Mucosa of descending colon (tissue), 3 donors: ENCODE measurements at regions not wholly inside any gene's neighbourhood (a gene's known extent, or its start where the extent isn't known, plus 50 kb on each side); places are given as distances from the start of the nearest gene placed in this dataset.
"Not testable (repeated sequence)": the region's sequence is repeated elsewhere in the genome, so short reads cannot be mapped to it uniquely, and the experiment has no call there.

Experiments used
- ATAC-seq: fragments of 200-7000 bp; cut with Tn5 transposase; one replicate; pipeline ENCODE4 v1.9.1; 2020; ENCODE audit warnings: mild to moderate bottlenecking, moderate library complexity
- DNase-seq, 3 donors: peaks; one replicate each; pipeline ENCODE4 v3.0.0-alpha.2; 2020
- H3K36me3 ChIP-seq: fragments of 200-600 bp; one replicate; pipeline ENCODE4 v1.8.0; 2021; ENCODE audit warnings: low read depth, mild to moderate bottlenecking
- H3K4me1 ChIP-seq: fragments of 200-600 bp; one replicate; pipeline ENCODE4 v1.8.0; 2021; ENCODE audit warnings: low read depth, mild to moderate bottlenecking
- H3K4me3 ChIP-seq: fragments of 200-600 bp; one replicate; pipeline ENCODE4 v1.8.0; 2021; ENCODE audit warnings: mild to moderate bottlenecking
- H3K9me3 ChIP-seq: fragments of 200-600 bp; one replicate; pipeline ENCODE4 v1.8.0; 2021; ENCODE audit warnings: mild to moderate bottlenecking
- CTCF ChIP-seq: fragments of 200-600 bp; IDR thresholded peaks from one replicate; pipeline ENCODE4 v1.8.0; 2022; ENCODE audit warnings: antibody characterized with exemption, mild to moderate bottlenecking
- intact Hi-C, 2 donors: fragments of 100-400 bp; cut with DNase I in 1 of 2; cut with micrococcal nuclease in 1 of 2; formaldehyde crosslinking; loops; one replicate each; pipeline versions ENCODE4 v1.11.0 to v1.11.1; 2022; cut with DNase I, micrococcal nuclease
- donor health status: DM: no; HTN: no; CAD: no; lungs with moderate emphysema.
- donor health status: DM: no; HTN: no; CAD: no.
- donor health status: DM: no; HTN: yes; CAD: no.

GRCh38 chr2:13353083-13353482, 636.3 kb downstream of the TRIB2 start:
- no peaks in the 10 kb centered on the region for H3K36me3 ChIP-seq
- no peak for TF ChIP-seq CTCF
- ATAC-seq: no peak
- intact Hi-C loops: no loop called here
- H3K4me3 ChIP-seq: no peak overlapping the region
- no peak for DNase-seq
- no peaks in the 10 kb centered on the region for H3K4me1 ChIP-seq
- peaks cover 32% of the 10 kb centered on the region for H3K9me3 ChIP-seq

DNA sequence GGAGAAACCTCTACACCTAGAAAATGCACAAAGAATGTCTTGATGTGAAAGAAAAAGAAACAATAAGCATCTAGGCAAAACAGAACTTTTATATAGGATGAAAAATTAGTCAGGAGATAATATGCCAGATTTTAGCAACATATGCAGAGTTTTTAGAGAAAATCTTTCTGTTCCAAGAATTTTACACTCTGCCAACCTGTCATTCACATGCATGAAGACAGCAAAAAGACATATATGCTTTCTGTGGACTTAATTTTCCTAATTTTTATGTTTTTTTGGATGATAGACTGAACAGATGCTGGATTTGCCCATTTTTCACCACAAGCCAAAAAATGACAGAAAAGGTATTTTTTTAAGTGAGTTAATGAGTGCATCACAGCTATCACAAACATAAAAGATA, 637.3 kb downstream of the TRIB2 start:
- Histone ChIP-seq H3K9me3 (peaks cover 32% of the 10 kb centered on the region), H3K36me3 (no peaks in the 10 kb centered on the region), H3K4me3 (no peak overlapping the region), H3K4me1 (no peaks in the 10 kb centered on the region)
- DNase-seq: no peak
- no peak for ATAC-seq
- intact Hi-C loops: no loop called here
- TF ChIP-seq CTCF: no peak

- H3K36me3 ChIP-seq, H3K9me3 ChIP-seq, intact Hi-C loops, H3K4me1 ChIP-seq, H3K4me3 ChIP-seq, DNase-seq, ATAC-seq: not testable (repeated sequence)
Measured at GRCh38 chr2:13381928-13382327, 665.2 kb downstream of the TRIB2 start.

DNA sequence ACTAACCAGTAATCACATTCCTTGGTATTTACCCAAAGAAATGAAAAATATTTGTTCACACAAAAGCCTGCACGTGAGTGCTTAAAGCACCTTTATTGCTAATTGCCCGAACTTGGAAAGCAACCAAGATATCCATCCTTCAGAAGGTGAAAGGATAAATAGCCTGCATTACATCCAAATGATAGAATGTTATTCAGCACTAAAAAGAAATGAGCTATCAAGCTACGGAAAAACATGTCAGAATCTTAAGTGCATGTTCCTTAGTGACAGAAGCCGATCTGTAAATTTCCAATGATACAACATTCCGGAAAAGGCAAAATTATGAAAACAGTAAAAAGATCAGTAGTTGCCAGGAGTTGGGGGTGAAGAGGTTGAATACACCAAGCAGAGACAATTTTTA, 672.4 kb downstream of the TRIB2 start:
- intact Hi-C loops, H3K4me1 ChIP-seq, ATAC-seq, DNase-seq, H3K36me3 ChIP-seq, H3K4me3 ChIP-seq: not testable (repeated sequence)
- H3K9me3 ChIP-seq: peaks cover 22% of the 10 kb centered on the region

DNA sequence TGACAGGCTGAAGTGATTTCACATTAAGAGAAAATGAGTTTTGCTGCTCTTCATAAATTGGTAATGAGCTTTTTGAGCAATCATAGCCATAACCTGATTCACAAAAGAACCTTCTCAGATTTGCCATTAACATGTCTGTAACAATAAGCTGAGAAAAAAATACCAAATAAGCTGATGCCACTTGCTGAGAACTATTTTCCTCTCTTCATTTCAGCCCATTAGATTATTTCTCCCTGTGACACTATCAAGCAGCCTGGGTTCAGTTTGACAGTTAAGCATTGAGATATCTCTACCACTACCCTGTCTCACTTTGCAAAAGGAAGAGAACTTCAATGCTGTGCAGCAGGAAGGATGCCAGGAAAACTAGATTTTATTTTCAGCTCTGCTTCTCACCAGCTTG, 673.9 kb downstream of the TRIB2 start:
- no peak overlapping the region for H3K4me3 ChIP-seq
- H3K36me3 ChIP-seq: no peaks in the 10 kb centered on the region
- ATAC-seq: no peak
- DNase-seq: no peak
- H3K4me1 ChIP-seq: no peaks in the 10 kb centered on the region
- no peak for TF ChIP-seq CTCF
- peaks cover 22% of the 10 kb centered on the region for H3K9me3 ChIP-seq
- intact Hi-C loops: no loop called here

GRCh38 chr2:13401312-13401711, 684.6 kb downstream of the TRIB2 start:
- DNase-seq (no peak), ATAC-seq (no peak)
- intact Hi-C loops: no loop called here
- TF ChIP-seq CTCF: no peak
- Histone ChIP-seq H3K9me3 (peaks cover 33% of the 10 kb centered on the region), H3K36me3 (no peaks in the 10 kb centered on the region), H3K4me1 (no peaks in the 10 kb centered on the region), H3K4me3 (no peak overlapping the region)

DNA sequence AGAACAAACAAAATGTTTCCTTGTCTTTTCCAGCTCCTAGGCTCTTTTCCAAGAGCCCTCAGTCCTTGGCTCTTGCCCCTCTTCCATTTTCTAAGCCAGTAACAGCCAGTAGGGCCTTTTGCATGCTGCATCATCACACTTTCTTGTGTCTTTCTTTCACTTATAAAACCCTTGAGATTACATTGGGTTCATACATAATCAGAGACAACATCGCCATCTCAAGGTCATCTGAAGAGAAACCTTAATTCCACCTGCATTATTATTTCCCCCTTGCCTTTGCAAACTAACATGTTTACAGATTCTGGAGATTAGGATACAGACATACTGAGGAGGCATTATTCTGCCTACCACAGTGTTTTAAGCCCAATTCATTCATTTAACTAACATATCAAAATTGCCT, 697.3 kb downstream of the TRIB2 start:
- Histone ChIP-seq H3K4me3 (no peak overlapping the region), H3K4me1 (no peaks in the 10 kb centered on the region), H3K9me3 (peaks cover 22% of the 10 kb centered on the region), H3K36me3 (no peaks in the 10 kb centered on the region)
- no peak for ATAC-seq
- no peak for TF ChIP-seq CTCF
- intact Hi-C loops: no loop called here
- DNase-seq: no peak
